Caco-2 (cell line): ENCODE measurements at regions not wholly inside any gene's neighbourhood (a gene's known extent, or its start where the extent isn't known, plus 50 kb on each side); places are given as distances from the start of the nearest gene placed in this dataset.

ENCODE experiments used
- BruUV-seq: library from RNA; stranded (reverse); fragments of 400-500 nt; replicated peaks from 2 replicates; lab custom pipeline; 2021; lab: Mats Ljungman, UMichigan
- CTCF ChIA-PET: fragments of 300-600 bp; sonication (Branson Sonifier 250); formaldehyde crosslinking; loops from one replicate; lab custom pipeline; 2022; ENCODE audit warnings: antibody characterized with exemption; lab: Charles Lee
- POLR2A ChIA-PET: fragments of 300-600 bp; sonication (Branson Sonifier 250); formaldehyde crosslinking; loops from one replicate; lab custom pipeline; 2022; ENCODE audit warnings: antibody characterized with exemption; lab: Charles Lee
- DNase-seq, 2 experiments: peaks; one replicate each; pipeline versions ENCODE4 v3.0.0 to v3.0.0-alpha.2; 2020 to 2022
- H3K27me3 ChIP-seq: replicated peaks from 2 replicates; pipeline ENCODE4 v1.6.0; 2011; ENCODE audit warnings: low read length; ENCODE audit not compliant: control insufficient read depth, insufficient read depth
- H3K36me3 ChIP-seq: 2 replicates; pipeline ENCODE4 v1.5.1; 2011; ENCODE audit warnings: low read length; ENCODE audit not compliant: control insufficient read depth, insufficient read depth
- H3K4me1 ChIP-seq: fragments of 250-450 bp; sonication (Bioruptor Pico); 2 replicates; pipeline ENCODE4 v1.5.1; 2020; ENCODE audit warnings: mild to moderate bottlenecking
- H3K4me3 ChIP-seq: 2 replicates; pipeline ENCODE4 v1.5.1; 2011; ENCODE audit warnings: low read depth, mild to moderate bottlenecking, control low read depth, low read length
- H3K9me3 ChIP-seq: fragments of 250-450 bp; sonication (Bioruptor Pico); 2 replicates; pipeline ENCODE4 v1.5.1; 2020; ENCODE audit warnings: mild to moderate bottlenecking, moderate library complexity
- H3K27ac Mint-ChIP-seq: one replicate; pipeline ENCODE4 v1.8.0; 2022; ENCODE audit warnings: mixed read lengths; ENCODE audit not compliant: unreplicated experiment
- H3K27me3 Mint-ChIP-seq: one replicate; pipeline ENCODE4 v1.8.0; 2022; ENCODE audit warnings: mixed read lengths; ENCODE audit not compliant: insufficient read depth, unreplicated experiment
- H3K36me3 Mint-ChIP-seq: one replicate; pipeline ENCODE4 v1.8.0; 2022; ENCODE audit warnings: mild to moderate bottlenecking, mixed read lengths; ENCODE audit not compliant: insufficient read depth, unreplicated experiment
- H3K4me1 Mint-ChIP-seq: one replicate; pipeline ENCODE4 v1.8.0; 2022; ENCODE audit warnings: low read depth, mixed read lengths; ENCODE audit not compliant: unreplicated experiment
- H3K4me3 Mint-ChIP-seq: one replicate; pipeline ENCODE4 v1.8.0; 2022; ENCODE audit warnings: mild to moderate bottlenecking, moderate library complexity, mixed read lengths; ENCODE audit not compliant: unreplicated experiment
- H3K9me3 Mint-ChIP-seq: one replicate; pipeline ENCODE4 v1.8.0; 2022; ENCODE audit warnings: mixed read lengths; ENCODE audit not compliant: unreplicated experiment
- intact Hi-C: fragments of 100-400 bp; cut with micrococcal nuclease; formaldehyde crosslinking; loops from one replicate; pipeline ENCODE4 v1.10.0; 2022; ENCODE audit not compliant: unreplicated experiment
- TF ChIP-seq, protein P1 (sequence below), 2 experiments: fragments of 200-600 bp in 1 of 2; IDR thresholded peaks; 1 replicate in 1 of 2; 2 replicates in 1 of 2; pipeline versions ENCODE4 v1.5.1 to v1.8.0; 2011 to 2022; ENCODE audit warnings: antibody characterized with exemption in 1 of 2, control low read depth in 1 of 2, inconsistent platforms in 1 of 2, low read depth in 1 of 2, low read length in 1 of 2, mild to moderate bottlenecking in 1 of 2, moderate library complexity in 1 of 2; ENCODE audit not compliant: insufficient read depth in 1 of 2, severe bottlenecking in 1 of 2, unreplicated experiment in 1 of 2

DNA sequence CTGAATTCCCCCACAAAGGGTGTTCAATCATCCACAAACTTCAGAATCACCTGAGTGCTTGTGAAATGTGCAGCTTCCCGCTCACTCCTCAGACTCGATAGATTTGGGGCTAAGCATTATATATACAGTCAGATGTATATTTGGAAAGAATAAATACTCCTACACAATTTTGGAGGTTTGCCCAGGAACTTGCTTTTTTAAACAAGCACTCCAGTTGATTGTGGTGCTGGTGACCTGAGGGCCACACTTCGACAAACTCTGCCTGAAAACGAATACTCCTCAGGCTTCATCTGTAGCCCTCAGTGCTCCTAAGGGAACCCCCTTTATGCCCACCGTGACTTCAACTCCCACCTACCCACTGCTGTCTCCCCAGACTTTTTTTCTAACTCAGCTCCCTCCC is 211.6 kb downstream of the INHBA start:
- Mint-ChIP-seq H3K27me3 (no peaks in the 10 kb centered on the region), H3K4me1 (no peaks in the 10 kb centered on the region), H3K36me3 (no peaks in the 10 kb centered on the region), H3K4me3 (no peak overlapping the region), H3K9me3 (no peaks in the 10 kb centered on the region), H3K27ac (no peak overlapping the region)
- DNase-seq, result no peak
- TF ChIP-seq, protein P1, sequence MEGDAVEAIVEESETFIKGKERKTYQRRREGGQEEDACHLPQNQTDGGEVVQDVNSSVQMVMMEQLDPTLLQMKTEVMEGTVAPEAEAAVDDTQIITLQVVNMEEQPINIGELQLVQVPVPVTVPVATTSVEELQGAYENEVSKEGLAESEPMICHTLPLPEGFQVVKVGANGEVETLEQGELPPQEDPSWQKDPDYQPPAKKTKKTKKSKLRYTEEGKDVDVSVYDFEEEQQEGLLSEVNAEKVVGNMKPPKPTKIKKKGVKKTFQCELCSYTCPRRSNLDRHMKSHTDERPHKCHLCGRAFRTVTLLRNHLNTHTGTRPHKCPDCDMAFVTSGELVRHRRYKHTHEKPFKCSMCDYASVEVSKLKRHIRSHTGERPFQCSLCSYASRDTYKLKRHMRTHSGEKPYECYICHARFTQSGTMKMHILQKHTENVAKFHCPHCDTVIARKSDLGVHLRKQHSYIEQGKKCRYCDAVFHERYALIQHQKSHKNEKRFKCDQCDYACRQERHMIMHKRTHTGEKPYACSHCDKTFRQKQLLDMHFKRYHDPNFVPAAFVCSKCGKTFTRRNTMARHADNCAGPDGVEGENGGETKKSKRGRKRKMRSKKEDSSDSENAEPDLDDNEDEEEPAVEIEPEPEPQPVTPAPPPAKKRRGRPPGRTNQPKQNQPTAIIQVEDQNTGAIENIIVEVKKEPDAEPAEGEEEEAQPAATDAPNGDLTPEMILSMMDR (IDR thresholded peaks at IDR 0.05; ENCODE audit: insufficient read depth in 1 of 2, low read depth in 1 of 2, low read length in 1 of 2, severe bottlenecking in 1 of 2, unreplicated experiment in 1 of 2), result no peak
- CTCF ChIA-PET, result no interaction called here
- Histone ChIP-seq H3K9me3 (no peaks in the 10 kb centered on the region), H3K36me3 (no peaks in the 10 kb centered on the region), H3K27me3 (no peaks in the 10 kb centered on the region), H3K4me1 (no peaks in the 10 kb centered on the region), H3K4me3 (no peak overlapping the region)
- BruUV-seq, result no TSS peak
- intact Hi-C loops, result no loop called here
- POLR2A ChIA-PET, result no interaction called here

DNA sequence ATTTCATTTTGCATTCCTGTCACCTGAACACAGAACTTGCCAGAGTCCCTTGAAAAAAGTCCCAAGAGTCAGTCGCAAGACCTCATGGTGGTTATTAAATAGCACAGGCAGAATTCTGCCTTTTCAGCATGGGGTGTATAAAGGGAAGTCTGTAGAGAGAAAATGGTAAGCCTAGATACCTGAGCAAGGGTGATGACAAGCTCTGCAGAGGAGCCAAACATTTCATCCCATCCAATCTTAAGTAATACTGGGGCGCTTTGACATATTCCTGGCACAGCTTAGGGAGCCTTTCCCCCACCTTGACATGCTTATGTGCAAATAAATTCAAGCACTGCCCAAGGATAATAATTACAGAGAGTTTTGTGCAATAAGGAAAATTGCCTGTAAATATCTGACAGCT is 213.0 kb downstream of the INHBA start:
- POLR2A ChIA-PET, result no interaction called here
- TF ChIP-seq, protein P1 (IDR thresholded peaks at IDR 0.05; ENCODE audit: insufficient read depth in 1 of 2, low read depth in 1 of 2, low read length in 1 of 2, severe bottlenecking in 1 of 2, unreplicated experiment in 1 of 2), result no peak
- Mint-ChIP-seq H3K4me3 (no peak overlapping the region), H3K27ac (no peak overlapping the region), H3K4me1 (no peaks in the 10 kb centered on the region), H3K36me3 (no peaks in the 10 kb centered on the region), H3K9me3 (no peaks in the 10 kb centered on the region), H3K27me3 (no peaks in the 10 kb centered on the region)
- H3K4me3 ChIP-seq, result no peak overlapping the region
- no peaks in the 10 kb centered on the region for H3K9me3 ChIP-seq
- DNase-seq, result no peak
- H3K36me3 ChIP-seq, result no peaks in the 10 kb centered on the region
- no peaks in the 10 kb centered on the region for H3K4me1 ChIP-seq
- H3K27me3 ChIP-seq, result no peaks in the 10 kb centered on the region
- BruUV-seq, result no TSS peak
- intact Hi-C loops, result no loop called here
- CTCF ChIA-PET, result interaction anchor here (0.5 kb wide), 1 partner anchor 87 kb away, joined by 4 read pairs; no protein-coding TSS in a partner anchor

DNA sequence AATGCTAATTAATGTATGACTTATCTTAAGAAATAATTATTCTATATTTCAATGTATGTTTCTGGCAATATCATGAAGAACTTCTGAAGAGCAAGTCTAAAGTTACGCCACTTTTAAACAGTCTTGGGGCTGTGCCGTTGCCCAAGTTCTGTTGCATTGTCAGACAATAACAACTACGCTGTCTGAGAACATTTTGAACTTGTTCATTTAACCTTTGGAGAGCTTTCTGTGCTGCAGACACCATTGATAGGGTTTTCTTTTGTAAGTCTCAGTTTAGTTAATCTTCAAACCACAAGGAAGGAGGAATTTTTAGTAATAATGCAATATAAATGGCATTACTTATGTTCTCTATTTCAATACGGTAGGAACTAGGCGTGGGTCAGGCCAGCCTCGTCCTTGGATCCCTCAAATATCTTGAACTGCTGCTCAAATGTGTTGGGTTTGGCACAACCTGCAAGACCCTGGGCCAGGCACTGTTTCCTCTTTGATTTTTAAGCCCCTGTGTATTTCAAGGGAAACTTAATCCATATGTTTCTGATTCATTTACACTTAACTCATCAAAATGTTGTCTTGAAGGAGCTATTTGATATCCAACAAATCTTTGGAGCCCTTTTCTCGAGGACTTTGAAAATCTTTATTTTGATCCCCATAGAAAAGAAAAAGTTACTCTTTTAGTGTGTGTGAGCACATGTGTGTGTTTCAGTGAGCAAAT is 215.5 kb downstream of the INHBA start:
- no peak for DNase-seq
- Mint-ChIP-seq H3K4me3 (no peak overlapping the region), H3K36me3 (no peaks in the 10 kb centered on the region), H3K27me3 (no peaks in the 10 kb centered on the region), H3K9me3 (peaks cover 13% of the 10 kb centered on the region), H3K27ac (no peak overlapping the region), H3K4me1 (no peaks in the 10 kb centered on the region)
- Histone ChIP-seq H3K36me3 (no peaks in the 10 kb centered on the region), H3K27me3 (no peaks in the 10 kb centered on the region), H3K9me3 (no peaks in the 10 kb centered on the region; the same call in 1 of the 2 replicates), H3K4me1 (no peaks in the 10 kb centered on the region), H3K4me3 (no peak overlapping the region)
- POLR2A ChIA-PET, result no interaction called here
- intact Hi-C loops, result no loop called here
- TF ChIP-seq, protein P1 (IDR thresholded peaks at IDR 0.05; ENCODE audit: insufficient read depth in 1 of 2, low read depth in 1 of 2, low read length in 1 of 2, severe bottlenecking in 1 of 2, unreplicated experiment in 1 of 2), result no peak
- no TSS peak for BruUV-seq
- CTCF ChIA-PET, result no interaction called here
